NCI-H510A (cell line): ENCODE measurements at regions not wholly inside any gene's neighbourhood (a gene's known extent, or its start where the extent isn't known, plus 50 kb on each side); places are given as distances from the start of the nearest gene placed in this dataset.
"Not testable (repeated sequence)": the region's sequence is repeated elsewhere in the genome, so short reads cannot be mapped to it uniquely, and the experiment has no call there.

ENCODE experiments used
- DNase-seq: peaks from one replicate; lab custom pipeline; 2025; lab: John Stamatoyannopoulos, UW

- not testable (repeated sequence) for DNase-seq
Measured at GRCh38 chr14:106721926-106722325, 1195.5 kb downstream of the TMEM121 start.

- not testable (repeated sequence) for DNase-seq
Measured at GRCh38 chr14:106722813-106723687, 1196.7 kb downstream of the TMEM121 start.

DNA sequence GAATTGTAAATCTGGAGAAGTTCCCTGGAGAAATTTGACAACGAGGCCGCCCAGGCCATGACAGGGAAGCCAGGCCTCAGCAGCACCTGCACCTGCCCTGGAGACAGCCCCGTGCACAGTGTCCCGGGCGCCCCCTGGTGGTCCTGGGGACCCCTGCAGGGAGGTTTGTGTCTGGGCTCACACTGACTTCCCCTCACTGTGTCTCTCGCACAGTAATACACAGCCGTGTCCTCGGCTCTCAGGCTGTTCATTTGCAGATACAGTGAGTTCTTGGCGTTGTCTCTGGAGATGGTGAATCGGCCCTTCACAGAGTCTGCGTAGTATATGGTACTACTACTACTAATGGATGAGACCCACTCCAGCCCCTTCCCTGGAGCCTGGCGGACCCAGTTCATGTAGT lies 1201.6 kb downstream of the TMEM121 start:
- not testable (repeated sequence) for DNase-seq

DNA sequence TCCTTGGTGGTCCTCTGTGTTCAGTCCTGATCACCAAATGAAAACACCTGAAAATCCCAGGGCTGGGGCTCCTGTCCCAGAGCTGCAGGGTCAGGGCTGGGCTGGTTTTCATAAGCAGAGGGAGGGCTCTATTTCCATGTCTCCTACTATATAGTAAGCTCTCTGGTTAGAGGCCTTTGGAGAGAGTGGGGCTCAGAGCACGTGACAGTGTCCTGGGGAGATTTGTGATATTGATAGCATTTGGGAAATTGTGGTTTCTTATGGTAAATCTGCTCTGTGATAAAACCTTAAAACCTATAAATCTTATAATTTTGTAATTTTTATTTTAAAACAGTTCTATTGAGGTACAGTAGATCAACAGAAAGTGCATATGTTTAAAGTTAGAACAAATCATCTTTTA lies 1202.2 kb downstream of the TMEM121 start:
- DNase-seq = no peak

GRCh38 chr14:106729551-106729950 lies 1203.2 kb downstream of the TMEM121 start:
- DNase-seq = no peak

DNA sequence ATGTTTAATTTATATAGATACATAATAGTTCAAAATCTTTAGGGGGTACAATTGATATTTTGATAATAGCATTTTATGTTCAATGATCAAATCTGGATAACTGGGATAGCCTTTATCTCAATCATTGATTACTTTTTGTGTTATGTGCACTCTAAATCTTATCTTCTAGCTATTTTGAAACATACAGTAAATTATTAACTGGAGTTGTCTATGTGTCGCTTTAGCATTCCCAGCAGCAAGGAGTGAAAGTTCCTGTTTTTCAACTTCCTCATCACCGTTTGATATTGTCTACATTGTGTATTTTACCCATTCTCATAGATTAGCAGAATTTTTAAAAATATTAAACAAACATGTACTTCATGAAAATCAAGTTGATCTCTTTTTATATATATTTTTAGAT lies 1207.4 kb downstream of the TMEM121 start:
- DNase-seq = no peak

DNA sequence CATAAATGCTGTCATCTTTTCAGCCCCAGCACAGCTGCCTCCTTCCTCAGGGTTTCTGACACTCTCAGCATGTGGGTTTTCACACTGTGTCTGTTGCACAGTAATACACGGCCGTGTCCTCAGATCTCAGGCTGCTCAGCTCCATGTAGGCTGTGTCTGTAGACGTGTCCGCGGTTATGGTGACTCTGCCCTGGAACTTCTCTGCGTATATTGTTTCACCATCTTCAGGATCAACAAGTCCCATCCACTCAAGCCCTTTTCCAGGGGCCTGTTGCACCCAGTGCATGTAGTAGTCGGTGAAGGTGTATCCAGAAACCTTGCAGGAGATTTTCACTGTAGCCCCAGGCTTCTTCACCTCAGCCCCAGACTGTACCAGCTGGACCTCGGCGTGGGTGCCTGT lies 1210.6 kb downstream of the TMEM121 start:
- no peak for DNase-seq

- no peak for DNase-seq
Measured at GRCh38 chr14:106738075-106738474, 1211.7 kb downstream of the TMEM121 start.

DNA sequence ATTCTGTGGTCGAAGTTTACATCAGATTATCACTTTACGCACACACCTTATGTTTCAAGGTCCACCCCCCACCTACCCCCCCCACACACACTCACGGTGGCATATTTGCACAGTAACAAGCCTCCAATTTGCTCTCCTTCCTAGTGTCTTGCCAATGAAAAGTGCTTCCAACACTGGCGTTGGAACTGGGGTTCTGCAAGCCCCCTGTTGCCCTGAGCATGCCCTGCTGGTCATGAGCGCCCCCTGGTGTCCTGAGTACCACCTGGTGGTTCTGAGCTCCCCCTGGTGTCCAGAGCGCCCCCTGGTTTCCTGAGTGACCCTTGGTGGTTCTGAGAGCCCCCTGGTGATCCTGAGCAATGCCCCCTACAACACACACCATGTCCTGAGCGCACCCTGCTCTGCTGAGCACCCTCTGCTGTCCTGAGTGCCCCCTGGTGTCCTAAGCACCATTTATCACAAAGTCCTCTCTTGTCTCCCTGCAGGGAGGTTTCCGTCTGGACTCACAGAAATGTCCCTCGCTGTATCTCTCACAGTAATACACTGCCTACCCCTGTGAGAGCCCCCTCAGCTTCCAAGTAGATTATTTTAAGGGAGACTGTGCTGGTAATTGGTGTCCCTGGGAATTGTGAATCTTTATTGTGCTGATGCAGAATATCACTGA lies 1212.3 kb downstream of the TMEM121 start:
- not testable (repeated sequence) for DNase-seq

GRCh38 chr14:106741086-106741827 lies 1214.9 kb downstream of the TMEM121 start:
- not testable (repeated sequence) for DNase-seq

DNA sequence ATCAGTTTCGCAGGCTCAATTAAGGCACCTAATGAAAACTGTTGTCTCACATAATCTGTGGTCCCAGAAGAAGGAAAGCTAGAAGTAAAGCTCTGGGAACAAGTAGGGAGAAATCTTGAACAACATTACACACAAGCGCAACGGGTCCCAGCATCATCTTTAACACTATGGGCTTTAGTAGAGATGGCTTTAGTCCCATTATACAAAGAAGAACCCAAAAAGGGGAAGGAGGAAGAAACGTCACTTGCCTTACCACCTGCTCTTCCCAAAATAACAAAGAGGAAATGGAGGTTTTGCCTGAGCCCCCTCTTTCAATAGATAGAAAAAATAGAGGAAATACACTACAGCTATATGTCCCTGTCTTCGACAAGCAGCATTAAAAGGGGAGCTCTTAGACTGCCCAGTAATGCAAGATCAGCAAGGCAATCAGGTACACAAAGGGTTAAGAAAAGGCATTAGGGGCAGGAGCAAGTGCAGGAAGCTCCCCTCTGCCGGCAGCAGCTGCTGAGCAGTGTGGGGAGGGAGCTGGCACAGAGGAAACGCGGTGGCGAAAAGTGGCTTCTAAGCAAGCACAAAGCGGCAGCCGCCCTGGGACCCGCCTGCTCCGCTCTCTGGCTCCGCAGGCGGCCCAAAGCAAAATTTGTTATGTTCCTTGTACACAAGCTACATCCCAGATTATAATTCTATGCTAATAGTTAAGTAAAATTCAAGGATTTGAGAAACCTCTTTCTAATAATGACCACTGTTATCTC lies 1218.8 kb downstream of the TMEM121 start:
- DNase-seq = not testable (repeated sequence)

- not testable (repeated sequence) for DNase-seq
Measured at GRCh38 chr14:106750089-106750488, 1223.7 kb downstream of the TMEM121 start.

DNA sequence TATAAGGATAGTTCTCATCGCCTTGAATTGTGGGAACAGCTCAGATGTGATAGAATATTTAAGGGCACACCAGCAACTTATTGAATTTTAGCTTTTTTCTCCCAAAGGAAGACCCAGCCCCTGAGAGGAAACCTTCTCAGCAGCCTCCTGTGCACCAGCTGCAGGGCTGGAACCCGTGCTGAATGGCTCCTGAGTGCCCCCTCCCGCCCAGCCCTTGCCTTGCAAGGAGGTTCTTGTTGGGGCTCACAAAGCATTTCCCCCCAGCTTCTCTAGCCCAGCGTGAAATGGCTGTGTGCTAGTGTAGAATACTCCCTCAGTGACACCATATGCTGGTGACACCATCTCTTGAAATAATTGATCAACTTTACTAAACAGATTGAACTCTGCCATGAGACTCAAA lies 1227.4 kb downstream of the TMEM121 start:
- DNase-seq = not testable (repeated sequence)

DNA sequence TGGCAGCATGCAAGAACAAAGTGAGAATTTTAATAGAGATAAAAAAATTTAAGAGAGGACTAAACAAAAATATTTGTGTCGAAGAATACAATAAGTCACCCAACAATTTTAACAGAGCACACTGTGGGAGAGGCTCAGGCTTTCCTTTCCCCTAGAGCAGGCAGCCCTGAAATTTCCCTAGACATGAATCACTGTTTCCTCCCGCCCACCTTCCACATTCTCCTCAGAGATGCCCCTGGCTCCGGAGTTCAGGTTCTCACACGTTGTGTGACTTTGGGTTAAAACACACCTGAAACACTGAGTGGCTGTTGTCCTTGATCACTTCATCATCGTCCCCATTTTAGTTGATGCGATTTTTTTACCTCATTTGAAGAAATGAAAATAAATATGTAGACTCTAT lies 1231.1 kb downstream of the TMEM121 start:
- DNase-seq = not testable (repeated sequence)

GRCh38 chr14:106761886-106762816 lies 1235.8 kb downstream of the TMEM121 start:
- DNase-seq = not testable (repeated sequence)

DNA sequence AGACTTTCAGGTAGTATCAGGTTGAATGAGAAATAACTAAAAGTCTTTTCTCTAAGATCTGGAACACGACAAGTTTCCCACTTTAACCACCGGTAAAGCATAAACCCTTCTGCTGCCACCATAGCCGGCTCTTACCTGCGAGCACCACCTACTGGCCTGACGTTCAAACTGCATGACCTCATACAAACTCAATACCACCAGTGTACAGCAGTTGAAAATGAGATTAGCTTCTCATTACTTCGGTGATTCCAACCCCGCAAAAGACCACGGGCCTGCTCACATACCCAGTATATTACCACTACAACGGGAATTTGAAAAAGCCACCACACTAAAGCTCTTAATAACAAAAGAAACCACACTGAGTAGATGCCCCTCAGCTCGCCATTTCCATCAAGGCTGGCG lies 1238.6 kb downstream of the TMEM121 start:
- DNase-seq = not testable (repeated sequence)

DNA sequence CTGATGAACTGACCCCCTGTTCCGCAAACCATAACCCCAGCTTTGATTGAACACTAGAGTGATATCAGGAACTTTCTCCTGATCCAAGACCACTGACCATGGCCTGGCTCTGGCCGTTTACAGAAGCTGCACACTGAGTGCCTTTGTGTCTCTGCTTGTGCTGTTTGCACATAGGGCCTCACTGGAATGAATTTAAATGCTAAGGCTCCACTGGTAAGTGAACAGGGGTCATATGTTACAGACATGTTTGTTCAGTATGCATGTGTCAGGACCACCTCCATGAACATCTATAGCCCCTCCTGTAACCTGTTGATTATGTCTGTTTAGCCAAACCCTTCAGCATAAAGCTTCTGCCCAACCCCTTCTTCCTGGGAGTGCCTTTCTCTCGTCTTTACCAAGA lies 1239.8 kb downstream of the TMEM121 start:
- DNase-seq = no peak

- DNase-seq = not testable (repeated sequence)
Measured at GRCh38 chr14:106766551-106767277, 1240.3 kb downstream of the TMEM121 start.

GRCh38 chr14:106768230-106768629 lies 1241.8 kb downstream of the TMEM121 start:
- not testable (repeated sequence) for DNase-seq
